Panc1 (cell line): ENCODE measurements at regions not wholly inside any gene's neighbourhood (a gene's known extent, or its start where the extent isn't known, plus 50 kb on each side); places are given as distances from the start of the nearest gene placed in this dataset.

Experiments used
- POLR2AphosphoS5 ChIP-seq: IDR thresholded peaks from 2 replicates; pipeline ENCODE4 v1.6.1; 2012; ENCODE audit warnings: mild to moderate bottlenecking, low read depth, low read length, moderate library complexity
- SIN3A ChIP-seq: IDR thresholded peaks from 2 replicates; pipeline ENCODE4 v1.6.1; 2012; ENCODE audit warnings: low read depth, mild to moderate bottlenecking, low read length, moderate library complexity, borderline replicate concordance; ENCODE audit not compliant: insufficient read depth
- TF ChIP-seq, protein P1 (sequence below): fragments of 450-650 bp; IDR thresholded peaks from 2 replicates; pipeline ENCODE4 v1.5.1; 2017; ENCODE audit warnings: mild to moderate bottlenecking

DNA sequence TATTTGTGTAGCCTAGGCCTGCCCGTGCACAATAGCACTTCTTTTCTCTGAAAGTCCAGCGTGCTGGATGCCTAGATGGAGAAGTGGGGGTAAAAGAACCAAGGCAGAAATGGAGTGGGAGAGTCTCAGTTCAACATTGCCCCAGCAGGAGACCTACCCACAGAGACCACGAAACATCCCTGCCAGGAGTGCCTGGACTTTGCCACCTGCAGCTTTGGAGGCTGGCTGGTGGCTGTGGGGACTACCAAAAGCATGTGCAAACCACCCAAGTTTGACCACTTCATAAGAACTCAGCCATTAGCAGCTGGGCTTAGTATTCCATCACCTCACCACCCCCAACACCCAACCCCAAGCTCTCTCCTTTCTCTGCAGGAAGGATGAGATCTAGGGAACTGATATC lies 416.9 kb upstream of the ID2 start:
- TF ChIP-seq, protein P1, sequence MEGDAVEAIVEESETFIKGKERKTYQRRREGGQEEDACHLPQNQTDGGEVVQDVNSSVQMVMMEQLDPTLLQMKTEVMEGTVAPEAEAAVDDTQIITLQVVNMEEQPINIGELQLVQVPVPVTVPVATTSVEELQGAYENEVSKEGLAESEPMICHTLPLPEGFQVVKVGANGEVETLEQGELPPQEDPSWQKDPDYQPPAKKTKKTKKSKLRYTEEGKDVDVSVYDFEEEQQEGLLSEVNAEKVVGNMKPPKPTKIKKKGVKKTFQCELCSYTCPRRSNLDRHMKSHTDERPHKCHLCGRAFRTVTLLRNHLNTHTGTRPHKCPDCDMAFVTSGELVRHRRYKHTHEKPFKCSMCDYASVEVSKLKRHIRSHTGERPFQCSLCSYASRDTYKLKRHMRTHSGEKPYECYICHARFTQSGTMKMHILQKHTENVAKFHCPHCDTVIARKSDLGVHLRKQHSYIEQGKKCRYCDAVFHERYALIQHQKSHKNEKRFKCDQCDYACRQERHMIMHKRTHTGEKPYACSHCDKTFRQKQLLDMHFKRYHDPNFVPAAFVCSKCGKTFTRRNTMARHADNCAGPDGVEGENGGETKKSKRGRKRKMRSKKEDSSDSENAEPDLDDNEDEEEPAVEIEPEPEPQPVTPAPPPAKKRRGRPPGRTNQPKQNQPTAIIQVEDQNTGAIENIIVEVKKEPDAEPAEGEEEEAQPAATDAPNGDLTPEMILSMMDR = no peak
- no peak for TF ChIP-seq POLR2AphosphoS5
- no peak for TF ChIP-seq SIN3A
